ENCODE measurements at regions not wholly inside any gene's neighbourhood (a gene's known extent, or its start where the extent isn't known, plus 50 kb on each side); places are given as distances from the start of the nearest gene placed in this dataset.
"Not testable (repeated sequence)": the region's sequence is repeated elsewhere in the genome, so short reads cannot be mapped to it uniquely, and the experiment has no call there.

GRCh38 chr10:78096486-78096885 lies 62.8 kb downstream of the RPS24 start:
- FAIRE-seq; DNase-seq (ENCODE audit: insufficient read length, low spot score): not testable (repeated sequence)

GRCh38 chr10:78102593-78102992 lies 68.9 kb downstream of the RPS24 start:
- FAIRE-seq; DNase-seq (ENCODE audit: insufficient read length, low spot score): not testable (repeated sequence)

- no peak for TF ChIP-seq CTCF (IDR thresholded peaks at IDR 0.05; ENCODE audit: insufficient read depth, missing control alignments)
- no peak for DNase-seq (ENCODE audit: insufficient read length, low spot score)
- FAIRE-seq = no peak
These were observed 75.5 kb downstream of the RPS24 start for GRCh38 chr10:78109210-78109609.

GRCh38 chr10:78115135-78115853 lies 81.6 kb downstream of the RPS24 start:
- FAIRE-seq = no peak
- no peak for DNase-seq (ENCODE audit: insufficient read length, low spot score)
- TF ChIP-seq CTCF (IDR thresholded peaks at IDR 0.05; ENCODE audit: insufficient read depth, missing control alignments) = no peak

- no peak for FAIRE-seq
- TF ChIP-seq CTCF (IDR thresholded peaks at IDR 0.05; ENCODE audit: insufficient read depth, missing control alignments) = no peak
- DNase-seq (ENCODE audit: insufficient read length, low spot score) = no peak
These were observed 82.7 kb downstream of the RPS24 start for GRCh38 chr10:78116361-78116760.

GRCh38 chr10:78118591-78118990 lies 84.9 kb downstream of the RPS24 start:
- no peak for TF ChIP-seq CTCF (IDR thresholded peaks at IDR 0.05; ENCODE audit: insufficient read depth, missing control alignments)

GRCh38 chr10:78121801-78122200 lies 88.1 kb downstream of the RPS24 start:
- no peak for TF ChIP-seq CTCF (IDR thresholded peaks at IDR 0.05; ENCODE audit: insufficient read depth, missing control alignments)
- no peak for FAIRE-seq

More at GRCh38 chr10:78118591-78118990, 84.9 kb downstream of the RPS24 start:
- DNase-seq (ENCODE audit: insufficient read length, low spot score) (no peak), FAIRE-seq (no peak)

GRCh38 chr10:78124167-78124566 lies 90.5 kb downstream of the RPS24 start:
- FAIRE-seq (no peak), DNase-seq (ENCODE audit: insufficient read length, low spot score) (no peak)
- TF ChIP-seq CTCF (IDR thresholded peaks at IDR 0.05; ENCODE audit: insufficient read depth, missing control alignments) = no peak

More at GRCh38 chr10:78121801-78122200, 88.1 kb downstream of the RPS24 start:
- DNase-seq (ENCODE audit: insufficient read length, low spot score) = no peak

Measured in D721Med (cell line).